Astrocyte of the cerebellum (primary cell): ENCODE measurements at regions not wholly inside any gene's neighbourhood (a gene's known extent, or its start where the extent isn't known, plus 50 kb on each side); places are given as distances from the start of the nearest gene placed in this dataset.

Experiments
- DNase-seq: peaks from one replicate; pipeline ENCODE4 v3.0.0-alpha.2; 2011; ENCODE audit warnings: low read depth
- H3K4me3 ChIP-seq: 2 replicates; pipeline ENCODE4 v1.5.1; 2011; ENCODE audit warnings: mild to moderate bottlenecking, low read depth, low read length, moderate library complexity
- in situ Hi-C: cut with HindIII; loops from 2 replicates; pipeline ENCODE4 v1.10.0; 2017; ENCODE audit warnings: low sequenced_read_pairs
- TF ChIP-seq, protein P1 (sequence below): IDR thresholded peaks from 2 replicates; pipeline ENCODE4 v1.5.1; 2012; ENCODE audit warnings: low read length, low read depth, moderate library complexity, mild to moderate bottlenecking; ENCODE audit errors: missing control alignments

- H3K4me3 ChIP-seq: no peak overlapping the region
- DNase-seq: no peak
- in situ Hi-C loops: no loop called here
- TF ChIP-seq, protein P1, sequence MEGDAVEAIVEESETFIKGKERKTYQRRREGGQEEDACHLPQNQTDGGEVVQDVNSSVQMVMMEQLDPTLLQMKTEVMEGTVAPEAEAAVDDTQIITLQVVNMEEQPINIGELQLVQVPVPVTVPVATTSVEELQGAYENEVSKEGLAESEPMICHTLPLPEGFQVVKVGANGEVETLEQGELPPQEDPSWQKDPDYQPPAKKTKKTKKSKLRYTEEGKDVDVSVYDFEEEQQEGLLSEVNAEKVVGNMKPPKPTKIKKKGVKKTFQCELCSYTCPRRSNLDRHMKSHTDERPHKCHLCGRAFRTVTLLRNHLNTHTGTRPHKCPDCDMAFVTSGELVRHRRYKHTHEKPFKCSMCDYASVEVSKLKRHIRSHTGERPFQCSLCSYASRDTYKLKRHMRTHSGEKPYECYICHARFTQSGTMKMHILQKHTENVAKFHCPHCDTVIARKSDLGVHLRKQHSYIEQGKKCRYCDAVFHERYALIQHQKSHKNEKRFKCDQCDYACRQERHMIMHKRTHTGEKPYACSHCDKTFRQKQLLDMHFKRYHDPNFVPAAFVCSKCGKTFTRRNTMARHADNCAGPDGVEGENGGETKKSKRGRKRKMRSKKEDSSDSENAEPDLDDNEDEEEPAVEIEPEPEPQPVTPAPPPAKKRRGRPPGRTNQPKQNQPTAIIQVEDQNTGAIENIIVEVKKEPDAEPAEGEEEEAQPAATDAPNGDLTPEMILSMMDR: no peak
Observed at GRCh38 chr4:188450571-188450970, 311.3 kb downstream of the TRIML1 start.

DNA sequence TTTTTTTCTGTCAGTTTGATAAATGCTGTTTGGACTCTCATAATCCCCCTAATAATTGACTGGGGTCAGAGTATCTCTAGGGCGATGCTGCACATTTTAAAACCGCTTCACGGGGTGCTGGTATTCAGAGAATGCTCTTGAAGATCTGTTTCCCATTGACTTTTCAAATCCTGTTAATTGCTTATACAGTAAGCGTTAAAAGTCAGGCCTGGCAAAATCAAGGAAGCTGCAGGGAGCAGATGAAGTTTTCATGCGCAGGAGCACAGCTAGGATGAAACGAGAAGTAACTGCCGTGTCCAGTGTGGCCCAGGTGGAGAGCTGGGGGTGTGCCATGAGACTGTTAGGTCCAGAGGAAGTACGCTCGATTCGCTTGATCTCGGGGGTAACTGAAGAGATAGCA, 312.9 kb downstream of the TRIML1 start:
- in situ Hi-C loops: no loop called here
- DNase-seq: no peak
- H3K4me3 ChIP-seq: no peak overlapping the region
- TF ChIP-seq, protein P1: no peak

GRCh38 chr4:188454575-188454974, 315.3 kb downstream of the TRIML1 start:
- H3K4me3 ChIP-seq: no peak overlapping the region
- DNase-seq: no peak
- in situ Hi-C loops: no loop called here
- TF ChIP-seq, protein P1: no peak

GRCh38 chr4:188455062-188455752, 316.0 kb downstream of the TRIML1 start:
- DNase-seq: no peak
- TF ChIP-seq, protein P1: no peak
- no peak overlapping the region for H3K4me3 ChIP-seq
- in situ Hi-C loops: no loop called here

DNA sequence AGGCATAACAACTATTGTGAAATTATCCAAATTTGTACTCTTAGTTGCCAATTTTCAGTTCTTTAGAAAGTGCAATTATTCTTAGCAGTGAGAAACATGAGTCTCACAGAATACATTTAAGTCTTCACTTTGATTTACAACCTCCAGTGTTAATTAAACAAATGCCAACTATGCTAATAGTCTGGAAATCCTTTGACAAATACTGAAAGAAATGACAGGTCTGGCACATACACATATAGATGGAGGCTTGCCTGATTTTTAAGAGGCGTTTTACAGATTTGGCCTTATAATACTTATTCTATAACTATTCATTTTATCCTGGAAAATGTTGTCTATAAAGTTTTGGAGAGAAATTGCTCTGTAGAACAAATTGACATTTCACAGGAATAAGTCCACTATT, 320.1 kb downstream of the TRIML1 start:
- H3K4me3 ChIP-seq: no peak overlapping the region
- in situ Hi-C loops: no loop called here
- TF ChIP-seq, protein P1: no peak
- DNase-seq: no peak

- TF ChIP-seq, protein P1: no peak
- in situ Hi-C loops: no loop called here
- no peak for DNase-seq
- H3K4me3 ChIP-seq: no peak overlapping the region
Observed at GRCh38 chr4:188463909-188464308, 324.7 kb downstream of the TRIML1 start.
